GM19468 (cell line): ENCODE measurements at regions not wholly inside any gene's neighbourhood (a gene's known extent, or its start where the extent isn't known, plus 50 kb on each side); places are given as distances from the start of the nearest gene placed in this dataset.

Source experiments
- ATAC-seq: cut with Tn5 transposase; IDR thresholded peaks from one replicate; pipeline ENCODE4 v1.9.1; 2021; ENCODE audit warnings: mild to moderate bottlenecking, moderate library complexity, moderate number of reproducible peaks; ENCODE audit not compliant: unreplicated experiment; ENCODE audit errors: extremely low read depth

DNA sequence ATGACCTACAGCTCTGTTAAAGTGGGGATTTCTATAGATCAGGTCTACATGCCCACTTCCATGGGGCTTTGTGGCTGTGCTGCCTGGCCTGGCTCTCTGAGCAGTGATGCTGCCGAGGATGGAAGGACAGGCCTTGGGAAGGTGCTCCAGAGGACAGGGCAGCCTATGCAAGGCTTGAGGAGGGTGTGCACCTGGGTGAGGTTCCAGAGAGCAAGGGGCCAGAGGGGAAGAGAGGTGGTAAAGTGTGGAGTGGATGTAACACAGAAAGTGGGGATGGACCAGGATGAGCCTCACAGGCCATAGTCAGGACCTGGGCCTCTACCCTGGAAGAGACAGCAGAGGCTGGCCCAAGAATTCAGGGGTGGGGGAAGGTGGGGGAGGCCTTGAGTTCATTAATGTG is 826.4 kb downstream of the DCDC2C start:
- no peak for ATAC-seq

DNA sequence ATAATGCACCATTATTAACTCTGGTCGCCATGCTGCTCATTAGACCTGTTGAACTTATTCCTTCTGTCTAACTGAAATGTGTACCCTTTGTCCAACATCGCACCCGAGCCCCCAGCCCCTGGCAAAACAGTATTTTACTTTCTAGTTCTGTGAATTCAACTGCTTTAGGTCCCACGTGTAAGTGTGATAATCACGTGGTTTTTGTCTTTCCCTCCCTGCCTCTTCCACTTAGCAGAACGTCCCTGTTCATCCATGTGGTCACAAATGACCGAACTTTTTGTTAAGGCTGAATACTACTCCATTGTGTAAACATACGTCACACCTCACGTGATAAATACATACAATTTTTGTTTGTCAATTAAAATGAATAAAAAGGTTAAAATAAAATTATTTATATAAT is 826.9 kb downstream of the DCDC2C start:
- no peak for ATAC-seq

DNA sequence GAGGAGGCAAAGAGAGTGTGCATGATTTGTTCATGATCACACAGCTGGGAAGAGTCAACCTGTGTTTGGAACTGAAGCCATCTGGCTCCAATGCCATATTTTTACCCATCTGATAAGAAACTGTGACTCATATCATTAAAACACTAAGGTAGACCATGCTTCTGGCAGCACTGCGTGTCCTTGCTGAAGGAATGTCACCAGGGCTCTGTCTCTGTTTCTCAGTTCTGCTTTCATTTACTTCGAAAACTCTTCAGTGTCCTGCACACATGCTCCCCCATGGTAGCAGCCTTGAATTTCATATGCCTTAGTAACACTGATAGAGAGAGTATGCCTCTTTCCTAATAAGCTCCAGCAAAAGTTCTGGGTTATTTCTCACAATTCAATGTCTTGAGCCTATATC is 830.4 kb downstream of the DCDC2C start:
- no peak for ATAC-seq

DNA sequence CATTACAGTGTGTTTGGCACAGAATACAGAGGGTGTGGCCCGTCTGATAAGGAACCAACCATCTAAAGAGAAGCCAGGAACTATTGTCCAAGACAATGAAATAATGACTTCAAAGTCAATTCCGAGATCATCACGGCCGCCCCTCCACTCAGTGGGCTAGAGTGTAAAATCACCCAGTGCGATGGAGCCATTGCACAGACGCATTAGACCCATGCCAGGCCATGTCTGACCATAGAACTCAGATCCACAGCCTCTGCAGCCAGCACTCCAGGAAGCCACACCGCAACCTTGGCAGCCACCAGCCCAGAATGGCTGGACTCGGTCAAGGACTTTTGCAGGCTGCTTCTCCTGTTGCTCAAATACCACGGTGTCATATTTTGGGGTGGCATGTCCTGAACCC is 835.7 kb downstream of the DCDC2C start:
- no peak for ATAC-seq

GRCh38 chr2:4549666-4550210 is 846.4 kb downstream of the DCDC2C start:
- ATAC-seq = no peak

GRCh38 chr2:4551691-4552474 is 848.5 kb downstream of the DCDC2C start:
- ATAC-seq = no peak

GRCh38 chr2:4553241-4553640 is 849.9 kb downstream of the DCDC2C start:
- no peak for ATAC-seq

- no peak for ATAC-seq
Observed at GRCh38 chr2:4556135-4556896, 852.9 kb downstream of the DCDC2C start.

- no peak for ATAC-seq
Observed at GRCh38 chr2:4561196-4561595, 857.8 kb downstream of the DCDC2C start.

- no peak for ATAC-seq
Observed at GRCh38 chr2:4576075-4576474, 872.7 kb downstream of the DCDC2C start.

DNA sequence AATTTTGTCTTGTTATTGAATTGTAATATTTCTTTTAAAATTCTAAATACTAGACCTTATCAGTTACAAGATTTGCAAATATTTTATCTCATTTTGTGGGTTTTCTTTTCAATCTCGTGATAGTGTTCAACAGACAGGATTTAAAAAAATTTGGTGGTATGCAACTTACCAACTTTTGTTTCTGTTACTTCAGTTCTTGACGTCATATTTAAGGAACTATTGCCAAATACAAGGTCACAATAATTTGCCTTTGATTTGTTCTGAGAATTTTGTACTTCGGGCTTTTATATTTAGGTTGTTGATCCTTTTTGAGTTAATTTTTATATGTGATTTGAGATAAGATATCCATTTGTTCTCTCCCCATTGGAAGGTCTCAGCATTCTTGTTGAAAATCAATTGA is 876.6 kb downstream of the DCDC2C start:
- ATAC-seq = no peak

DNA sequence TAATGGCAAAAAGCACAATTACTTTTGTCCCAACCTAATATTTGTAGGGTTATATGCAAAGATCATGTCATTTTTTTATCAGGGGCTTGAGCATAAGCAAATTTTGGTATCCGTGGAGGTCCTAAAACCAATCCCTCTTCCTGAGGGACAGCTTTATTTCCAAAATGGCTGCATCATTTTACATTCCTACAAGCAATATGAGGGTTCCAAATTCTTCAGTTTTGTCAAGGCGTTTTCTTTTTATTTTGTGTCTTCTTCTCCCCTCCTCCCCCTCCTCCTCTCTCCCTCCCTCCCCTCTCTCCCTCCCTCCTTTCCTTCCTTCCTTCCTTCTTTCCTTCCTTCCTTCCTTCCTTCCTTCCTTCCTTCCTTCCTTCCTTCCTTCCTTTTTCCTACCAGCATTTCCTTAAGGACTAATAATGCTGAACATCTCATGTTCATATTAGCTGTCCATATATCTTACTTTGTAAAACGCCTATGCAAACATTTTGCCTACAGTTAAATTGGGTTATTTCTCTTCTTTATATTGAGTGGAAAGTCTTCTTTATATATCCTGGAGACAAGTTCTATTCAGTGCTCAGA is 881.8 kb downstream of the DCDC2C start:
- no peak for ATAC-seq

- ATAC-seq = no peak
Observed at GRCh38 chr2:4588606-4589005, 885.2 kb downstream of the DCDC2C start.

- ATAC-seq = no peak
Observed at GRCh38 chr2:4591261-4591660, 887.9 kb downstream of the DCDC2C start.

GRCh38 chr2:4597400-4597799 is 894.0 kb downstream of the DCDC2C start:
- no peak for ATAC-seq

DNA sequence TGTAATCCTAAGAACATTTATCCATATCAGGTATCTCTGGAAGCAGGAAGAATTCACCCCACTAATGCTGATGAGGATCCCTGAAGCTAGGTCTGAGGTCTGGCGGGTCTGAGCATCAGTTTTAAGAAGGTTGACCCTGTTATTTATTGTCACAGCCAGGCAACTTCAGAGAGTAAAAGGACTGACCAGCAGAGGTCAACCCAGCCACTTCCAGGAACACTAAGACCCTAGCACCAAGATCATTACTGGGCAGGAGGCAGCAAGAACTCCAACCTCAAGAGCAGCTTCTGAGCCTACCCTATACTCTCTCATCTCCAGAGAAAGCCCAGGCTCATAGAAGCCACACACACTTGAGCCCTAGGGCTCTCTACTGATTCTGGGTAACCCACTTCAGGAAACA is 901.4 kb downstream of the DCDC2C start:
- no peak for ATAC-seq

DNA sequence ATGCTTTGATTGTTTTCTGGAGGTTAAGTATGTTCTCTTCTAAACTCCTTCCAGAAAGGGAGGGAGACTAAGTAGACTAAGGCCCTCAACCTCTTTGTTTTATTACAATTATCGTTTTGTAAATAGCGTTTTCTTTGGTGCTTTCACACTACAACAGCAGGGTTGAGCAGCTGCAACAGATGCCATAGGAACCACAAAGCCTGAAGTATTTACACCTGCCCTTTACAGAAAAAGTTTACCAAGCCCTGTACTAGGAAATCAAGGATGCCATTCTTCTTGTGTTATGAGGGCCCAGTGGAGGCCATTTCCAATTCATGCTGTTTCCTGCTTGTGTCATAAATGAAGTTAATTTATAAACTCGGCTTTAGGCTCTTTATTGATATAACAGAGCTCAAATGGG is 914.8 kb downstream of the DCDC2C start:
- ATAC-seq = no peak

GRCh38 chr2:4618630-4619228 is 915.4 kb downstream of the DCDC2C start:
- no peak for ATAC-seq

DNA sequence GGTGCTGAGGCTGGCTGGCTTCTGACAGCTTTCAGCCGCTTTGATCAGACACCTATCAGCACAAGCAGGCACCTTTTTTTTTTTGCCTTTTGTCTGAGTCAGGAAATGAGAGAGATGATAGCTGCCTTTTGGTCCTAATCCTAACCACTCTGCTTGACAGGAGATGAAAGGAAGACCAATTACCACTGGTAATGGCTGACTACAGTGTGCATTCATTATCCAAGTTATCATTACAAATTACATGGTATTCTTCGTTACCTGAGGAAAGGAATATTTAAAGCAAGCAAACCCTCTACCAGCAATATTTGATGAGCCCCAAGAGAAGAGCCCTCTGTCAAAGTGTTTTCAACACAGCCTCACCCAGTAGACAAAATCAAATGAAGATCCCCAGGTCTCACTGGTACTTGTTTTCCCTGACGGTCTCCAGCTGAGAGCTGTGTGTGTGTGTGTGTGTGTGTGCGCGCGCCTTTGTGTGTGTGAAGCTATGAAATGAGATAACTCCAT is 925.7 kb downstream of the DCDC2C start:
- no peak for ATAC-seq

- ATAC-seq = no peak
Observed at GRCh38 chr2:4635289-4635688, 931.9 kb downstream of the DCDC2C start.
